ENCODE measurements at regions not wholly inside any gene's neighbourhood (a gene's known extent, or its start where the extent isn't known, plus 50 kb on each side); places are given as distances from the start of the nearest gene placed in this dataset.

DNA sequence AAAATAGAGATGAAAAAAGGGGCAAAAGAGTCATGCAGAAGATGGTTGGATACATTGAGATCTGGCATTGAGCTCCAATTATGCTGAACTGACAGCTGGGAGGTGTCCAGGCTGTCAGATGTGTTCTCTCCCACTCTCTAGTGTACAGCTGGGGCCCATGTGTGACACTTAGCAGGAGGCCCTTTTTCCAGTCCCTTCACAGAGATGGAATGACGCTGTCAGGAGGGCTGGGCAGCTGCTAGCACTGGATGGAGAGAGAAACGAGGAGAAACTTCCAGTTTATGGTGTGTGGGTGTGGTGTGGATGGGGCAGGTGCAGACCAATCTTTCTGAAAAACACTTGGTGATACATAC, 437.7 kb upstream of the HS6ST1 start:
- Histone ChIP-seq H3K4me1 (peaks cover 7 to 25% (median 18%) of the 10 kb centered on the region in 3 donors), H3K27ac (peak overlapping the region; percentile 9 to 88 (median 76)), H3K27me3 (no peaks in the 10 kb centered on the region), H3K9me3 (no peaks in the 10 kb centered on the region), H3K4me3 (no peak overlapping the region), H3K36me3 (no peaks in the 10 kb centered on the region)
- DNase-seq (peak in 4 of 6 donors; percentile 56 to 80 (median 72)), FAIRE-seq (no peak), ATAC-seq (peak; percentile 85 to 91 (median 87))
- TF ChIP-seq, protein P1, sequence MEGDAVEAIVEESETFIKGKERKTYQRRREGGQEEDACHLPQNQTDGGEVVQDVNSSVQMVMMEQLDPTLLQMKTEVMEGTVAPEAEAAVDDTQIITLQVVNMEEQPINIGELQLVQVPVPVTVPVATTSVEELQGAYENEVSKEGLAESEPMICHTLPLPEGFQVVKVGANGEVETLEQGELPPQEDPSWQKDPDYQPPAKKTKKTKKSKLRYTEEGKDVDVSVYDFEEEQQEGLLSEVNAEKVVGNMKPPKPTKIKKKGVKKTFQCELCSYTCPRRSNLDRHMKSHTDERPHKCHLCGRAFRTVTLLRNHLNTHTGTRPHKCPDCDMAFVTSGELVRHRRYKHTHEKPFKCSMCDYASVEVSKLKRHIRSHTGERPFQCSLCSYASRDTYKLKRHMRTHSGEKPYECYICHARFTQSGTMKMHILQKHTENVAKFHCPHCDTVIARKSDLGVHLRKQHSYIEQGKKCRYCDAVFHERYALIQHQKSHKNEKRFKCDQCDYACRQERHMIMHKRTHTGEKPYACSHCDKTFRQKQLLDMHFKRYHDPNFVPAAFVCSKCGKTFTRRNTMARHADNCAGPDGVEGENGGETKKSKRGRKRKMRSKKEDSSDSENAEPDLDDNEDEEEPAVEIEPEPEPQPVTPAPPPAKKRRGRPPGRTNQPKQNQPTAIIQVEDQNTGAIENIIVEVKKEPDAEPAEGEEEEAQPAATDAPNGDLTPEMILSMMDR (IDR thresholded peaks at IDR 0.05): no peak
- intact Hi-C loops (cut with DNase I): no loop called here
- WGBS, 2 donors: 23 to 52% methylated on average over 2 of the region's 2 CpGs

DNA sequence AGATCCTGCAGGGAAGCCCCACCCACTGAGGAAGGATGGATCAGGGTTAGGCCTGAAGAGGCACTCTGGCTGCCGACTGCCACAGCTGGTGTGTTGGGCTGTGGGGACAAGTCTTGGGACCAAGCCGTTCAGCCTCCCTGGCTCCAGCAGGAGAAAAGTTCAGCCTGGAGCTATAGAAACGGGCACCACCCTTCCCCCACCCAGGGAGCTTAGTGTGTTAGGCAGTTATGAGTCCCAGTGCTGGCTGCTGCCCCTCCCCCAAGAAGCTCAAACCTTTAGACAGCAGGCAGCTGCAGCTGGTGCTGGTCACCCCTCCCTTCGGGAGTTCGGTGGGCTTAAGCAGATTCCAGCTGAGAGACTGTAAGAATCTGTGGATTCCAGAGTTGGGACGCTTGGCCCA, 447.1 kb upstream of the HS6ST1 start:
- FAIRE-seq: no peak
- TF ChIP-seq, protein P1 (IDR thresholded peaks at IDR 0.05): no peak
- DNase-seq: peak in 1 of 6 donors; percentile 44

DNA sequence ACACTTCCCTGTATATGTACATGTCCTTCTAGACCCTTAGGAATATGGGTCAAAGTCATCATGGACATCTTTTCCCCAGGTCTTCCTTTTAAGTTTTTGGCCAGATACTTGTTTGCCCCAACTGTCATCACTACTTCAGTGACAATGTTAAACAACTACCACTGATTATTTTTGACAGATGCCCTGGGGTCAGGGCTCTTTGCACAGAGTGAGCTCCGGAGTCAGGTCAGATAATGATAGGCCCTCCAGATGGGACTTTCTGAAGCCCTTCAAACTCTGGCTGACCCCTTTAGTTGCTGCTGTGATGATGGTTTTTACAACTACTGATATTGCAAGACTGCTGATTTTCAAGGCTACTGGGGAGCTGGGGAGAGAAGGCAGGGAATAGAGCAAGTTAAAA, 449.4 kb upstream of the HS6ST1 start:
- intact Hi-C loops (cut with DNase I): no loop called here
- no peak overlapping the region for H3K4me3 ChIP-seq
- FAIRE-seq: no peak

More for the DNA sequence above, 447.1 kb upstream of the HS6ST1 start:
- Histone ChIP-seq H3K4me1 (no peaks in the 10 kb centered on the region), H3K4me3 (no peak overlapping the region), H3K27me3 (no peaks in the 10 kb centered on the region), H3K36me3 (no peaks in the 10 kb centered on the region), H3K27ac (no peak overlapping the region), H3K9me3 (no peaks in the 10 kb centered on the region)
- WGBS, 2 donors: 78 to 79% methylated on average over 6 of the region's 6 CpGs
- intact Hi-C loops (cut with DNase I): no loop called here
- ATAC-seq: no peak

DNA sequence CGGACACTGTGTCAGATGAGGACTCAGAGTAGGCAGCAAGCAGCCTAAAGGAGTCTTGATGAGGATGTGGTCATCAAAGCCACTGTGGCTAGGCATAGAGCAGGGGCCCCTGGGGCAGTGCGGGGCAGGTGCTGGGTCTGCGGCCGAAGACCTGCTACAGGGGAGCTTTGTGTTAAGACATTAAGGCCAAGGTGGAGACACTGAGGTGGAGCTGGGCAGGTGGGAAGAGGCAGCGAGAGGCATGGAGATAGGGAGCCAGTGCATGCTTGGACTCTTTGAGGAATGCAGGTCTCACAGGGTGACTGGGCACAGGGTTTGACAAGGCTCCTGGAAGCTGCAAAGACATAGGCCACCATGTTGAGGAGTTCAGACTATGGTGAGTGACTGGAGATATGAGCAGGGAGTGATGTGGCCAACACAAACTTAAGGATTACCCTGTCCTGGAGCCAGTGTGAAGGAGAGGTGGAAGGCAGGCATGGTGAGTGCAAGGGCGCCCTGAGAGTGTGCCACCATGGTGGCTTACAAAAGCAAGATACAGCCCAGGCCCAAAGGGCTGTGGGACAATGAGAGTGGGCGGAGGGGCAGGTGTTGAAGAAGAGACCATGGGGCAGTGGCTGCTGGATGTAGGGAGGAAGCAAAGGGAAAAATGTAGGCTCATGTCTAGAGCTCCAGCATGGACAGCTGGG, 450.9 kb upstream of the HS6ST1 start:
- TF ChIP-seq, protein P1 (IDR thresholded peaks at IDR 0.05): no peak
- Histone ChIP-seq H3K27me3 (no peaks in the 10 kb centered on the region), H3K36me3 (no peaks in the 10 kb centered on the region), H3K4me3 (no peak overlapping the region), H3K4me1 (no peaks in the 10 kb centered on the region), H3K27ac (no peak overlapping the region), H3K9me3 (no peaks in the 10 kb centered on the region)
- 95 to 99% methylated on average over 7 of the region's 7 CpGs for WGBS, 2 donors
- FAIRE-seq: no peak
- no peak for ATAC-seq
- intact Hi-C loops (cut with DNase I): no loop called here
- DNase-seq: no peak

More for the DNA sequence above, 449.4 kb upstream of the HS6ST1 start:
- Histone ChIP-seq H3K36me3 (no peaks in the 10 kb centered on the region), H3K4me1 (no peaks in the 10 kb centered on the region), H3K27ac (no peak overlapping the region), H3K27me3 (no peaks in the 10 kb centered on the region), H3K9me3 (no peaks in the 10 kb centered on the region)
- DNase-seq: no peak
- 50 to 73% methylated on average over 1 of the region's 1 CpG for WGBS, 2 donors
- TF ChIP-seq, protein P1 (IDR thresholded peaks at IDR 0.05): no peak
- ATAC-seq: no peak

Measured in pancreas (tissue), 10 donors.